ENCODE measurements at regions not wholly inside any gene's neighbourhood (a gene's known extent, or its start where the extent isn't known, plus 50 kb on each side); places are given as distances from the start of the nearest gene placed in this dataset.

- TF ChIP-seq USF1 (IDR thresholded peaks at IDR 0.05; ENCODE audit: borderline replicate concordance, low read depth): no peak
- no peak for TF ChIP-seq CHD2 (IDR thresholded peaks at IDR 0.05; ENCODE audit: low read length, partially characterized antibody)
- TF ChIP-seq YY1 (IDR thresholded peaks at IDR 0.05; ENCODE audit: low read depth): no peak
- no peak for TF ChIP-seq MXI1 (IDR thresholded peaks at IDR 0.05; ENCODE audit: low read depth, low read length)
Observed at GRCh38 chr3:127482216-127483004, 108.1 kb downstream of the TPRA1 start (continued).

GRCh38 chr3:127480196-127480954 is 110.2 kb downstream of the TPRA1 start:
- ChIA-PET POLR2A (no interaction called here), CTCF (interaction anchor here (0.7 to 1.1 kb wide), 3 partner anchors 9 to 729 kb away, joined by 3 to 5 read pairs (median 3); no protein-coding TSS in a partner anchor)
- no peaks in the 10 kb centered on the region for H3F3A ChIP-seq (replicated peaks; ENCODE audit: insufficient read depth)
- no peaks in the 10 kb centered on the region for H3K79me2 ChIP-seq (ENCODE audit: insufficient read depth)
- H3K27ac ChIP-seq (ENCODE audit: low read depth in 2 of 2, low read length in 1 of 2): no peak overlapping the region
- H4K20me1 ChIP-seq (ENCODE audit: insufficient read depth): no peaks in the 10 kb centered on the region
- H3K36me3 ChIP-seq (replicated peaks in 1 of 2; ENCODE audit: control insufficient read depth in 1 of 2, insufficient read depth in 2 of 2, low read length in 1 of 2): no peaks in the 10 kb centered on the region
- no peak overlapping the region for H3K9ac ChIP-seq
- H2AFZ ChIP-seq (ENCODE audit: low read depth): no peak overlapping the region
- no peaks in the 10 kb centered on the region for H3K9me3 ChIP-seq
- TF ChIP-seq MXI1 (IDR thresholded peaks at IDR 0.05; ENCODE audit: low read depth, low read length): no peak
- H3K4me2 ChIP-seq: no peak overlapping the region
- peaks cover 0 to 22% of the 10 kb centered on the region in 2 experiments; a peak in 1 of 4 replicates for H3K4me1 ChIP-seq (ENCODE audit: control insufficient read depth in 1 of 2, insufficient read depth in 2 of 2, low read depth in 1 of 2, low read length in 1 of 2)
- H3K4me3 ChIP-seq (ENCODE audit: low read depth in 2 of 2, low read length in 1 of 2): no peak overlapping the region
- WGBS (ENCODE audit: low lambda C conversion rate): 66% methylated on average over 5 of the region's 9 CpGs
- no peak for DNase-seq
- H3K27me3 ChIP-seq (ENCODE audit: insufficient read depth): peaks cover 8% of the 10 kb centered on the region; the same call in 1 of the 2 replicates
- H3K9me2 ChIP-seq: no peaks in the 10 kb centered on the region

GRCh38 chr3:127479449-127479848 is 111.1 kb downstream of the TPRA1 start:
- 51% methylated on average over 11 of the region's 12 CpGs for WGBS (ENCODE audit: low lambda C conversion rate)
- Histone ChIP-seq H3K27ac (ENCODE audit: low read depth in 2 of 2, low read length in 1 of 2) (no peak overlapping the region; a peak in 1 of 4 replicates), H3K4me3 (ENCODE audit: low read depth in 2 of 2, low read length in 1 of 2) (no peak overlapping the region), H3F3A (replicated peaks; ENCODE audit: insufficient read depth) (no peaks in the 10 kb centered on the region), H4K20me1 (ENCODE audit: insufficient read depth) (no peaks in the 10 kb centered on the region), H3K9ac (no peak overlapping the region), H3K9me2 (no peaks in the 10 kb centered on the region), H3K79me2 (ENCODE audit: insufficient read depth) (no peaks in the 10 kb centered on the region), H3K4me1 (ENCODE audit: control insufficient read depth in 1 of 2, insufficient read depth in 2 of 2, low read depth in 1 of 2, low read length in 1 of 2) (peaks cover 0 to 17% of the 10 kb centered on the region in 2 experiments; a peak in 1 of 4 replicates), H3K4me2 (no peak overlapping the region), H2AFZ (ENCODE audit: low read depth) (no peak overlapping the region), H3K36me3 (replicated peaks in 1 of 2; ENCODE audit: control insufficient read depth in 1 of 2, insufficient read depth in 2 of 2, low read length in 1 of 2) (no peaks in the 10 kb centered on the region), H3K27me3 (ENCODE audit: insufficient read depth) (peaks cover 8% of the 10 kb centered on the region; the same call in 1 of the 2 replicates), H3K9me3 (no peaks in the 10 kb centered on the region)
- TF ChIP-seq TAF1 (IDR thresholded peaks at IDR 0.05; ENCODE audit: borderline replicate concordance, low read depth, low read length) (no peak), JUND (IDR thresholded peaks at IDR 0.05) (no peak), FOXM1 (IDR thresholded peaks at IDR 0.05; ENCODE audit: low read depth) (no peak), RFX5 (IDR thresholded peaks at IDR 0.05; ENCODE audit: low read length) (no peak), TEAD4 (IDR thresholded peaks at IDR 0.05; ENCODE audit: borderline replicate concordance, insufficient read depth) (no peak), USF1 (IDR thresholded peaks at IDR 0.05; ENCODE audit: borderline replicate concordance, low read depth) (no peak), SIN3A (IDR thresholded peaks at IDR 0.05; ENCODE audit: borderline replicate concordance, low read depth, low read length) (no peak), RAD21 (IDR thresholded peaks at IDR 0.05; ENCODE audit: low read length) (no peak), FOSL2 (IDR thresholded peaks at IDR 0.05; ENCODE audit: borderline replicate concordance, low read depth) (no peak), ZBTB33 (IDR thresholded peaks at IDR 0.05; ENCODE audit: borderline replicate concordance, low read depth) (no peak)
- CTCF ChIA-PET: interaction anchor here (0.6 to 1.2 kb wide), 6 partner anchors 10 to 800 kb away, joined by 3 to 5 read pairs (median 3); no protein-coding TSS in a partner anchor
- DNase-seq: peak; percentile 64
- POLR2A ChIA-PET: no interaction called here

Data from SK-N-SH (cell line).